GM23248 (cell line): ENCODE measurements at regions not wholly inside any gene's neighbourhood (a gene's known extent, or its start where the extent isn't known, plus 50 kb on each side); places are given as distances from the start of the nearest gene placed in this dataset.

ENCODE experiments used
- DNase-seq: peaks from one replicate; pipeline ENCODE4 v3.0.0-alpha.2; 2015
- H2AFZ ChIP-seq: fragments of 200-600 bp; sonication (generic); 2 replicates; pipeline ENCODE4 v1.6.1; 2016; ENCODE audit warnings: antibody characterized with exemption
- H3F3A ChIP-seq: fragments of 200-600 bp; sonication (generic); 2 replicates; pipeline ENCODE4 v1.6.1; 2016; ENCODE audit warnings: mild to moderate bottlenecking, antibody characterized with exemption, mixed run types; ENCODE audit not compliant: insufficient read depth
- H3K27ac ChIP-seq: fragments of 200-600 bp; sonication (generic); 2 replicates; pipeline ENCODE4 v1.5.1; 2016; ENCODE audit warnings: mild to moderate bottlenecking
- H3K27me3 ChIP-seq: fragments of 200-600 bp; sonication (generic); replicated peaks from 2 replicates; pipeline ENCODE4 v1.6.1; 2016; ENCODE audit warnings: mild to moderate bottlenecking; ENCODE audit not compliant: insufficient read depth
- H3K36me3 ChIP-seq: fragments of 200-600 bp; sonication (generic); 2 replicates; pipeline ENCODE4 v1.6.1; 2016; ENCODE audit warnings: low read depth, mild to moderate bottlenecking
- H3K4me1 ChIP-seq: fragments of 200-600 bp; sonication (generic); 2 replicates; pipeline ENCODE4 v1.6.1; 2016; ENCODE audit warnings: mild to moderate bottlenecking; ENCODE audit not compliant: insufficient read depth
- H3K4me2 ChIP-seq: fragments of 200-600 bp; sonication (generic); one replicate; pipeline ENCODE4 v1.6.1; 2016; ENCODE audit warnings: mild to moderate bottlenecking; ENCODE audit not compliant: unreplicated experiment
- H3K4me3 ChIP-seq: fragments of 200-600 bp; sonication (generic); 2 replicates; pipeline ENCODE4 v1.5.1; 2016; ENCODE audit warnings: mild to moderate bottlenecking
- H3K79me2 ChIP-seq: fragments of 200-600 bp; sonication (generic); 2 replicates; pipeline ENCODE4 v1.6.1; 2016; ENCODE audit warnings: mild to moderate bottlenecking; ENCODE audit not compliant: insufficient read depth
- H3K9ac ChIP-seq: fragments of 200-600 bp; sonication (generic); 2 replicates; pipeline ENCODE4 v1.6.1; 2016; ENCODE audit warnings: mild to moderate bottlenecking
- H3K9me2 ChIP-seq: fragments of 200-600 bp; sonication (generic); 2 replicates; pipeline ENCODE4 v1.6.1; 2016; ENCODE audit warnings: mixed run types, mild to moderate bottlenecking, moderate library complexity; ENCODE audit not compliant: insufficient read depth
- H3K9me3 ChIP-seq: fragments of 200-600 bp; sonication (generic); one replicate; pipeline ENCODE4 v1.6.1; 2017; ENCODE audit warnings: low read depth
- H4K20me1 ChIP-seq: fragments of 200-600 bp; sonication (generic); 2 replicates; pipeline ENCODE4 v1.6.0; 2016; ENCODE audit not compliant: insufficient read depth
- EZH2 ChIP-seq: fragments of 200-600 bp; sonication (generic); IDR thresholded peaks from 2 replicates; pipeline ENCODE4 v1.6.1; 2018; ENCODE audit warnings: antibody characterized with exemption, mild to moderate bottlenecking; ENCODE audit not compliant: insufficient read depth, poor library complexity, severe bottlenecking
- EZH2phosphoT487 ChIP-seq: fragments of 200-600 bp; sonication (generic); IDR thresholded peaks from 2 replicates; pipeline ENCODE4 v1.6.1; 2018; ENCODE audit warnings: antibody characterized with exemption, moderate library complexity, mild to moderate bottlenecking, low read depth; ENCODE audit not compliant: insufficient read depth
- WGBS, 2 experiments: methylation state at CpG; one replicate each; pipeline ENCODE4 v1.1.6; 2015 to 2017; ENCODE audit warnings: low lambda C conversion rate in 2 of 2, low coverage in 1 of 2; ENCODE audit errors: missing lambda C conversion rate in 2 of 2; 5-methylcytosine and 5-hydroxymethylcytosine counted together
- in situ Hi-C: fragments of 300-500 bp; cut with MboI; formaldehyde crosslinking; loops from 2 replicates; pipeline ENCODE4 v1.15.0; 2020

DNA sequence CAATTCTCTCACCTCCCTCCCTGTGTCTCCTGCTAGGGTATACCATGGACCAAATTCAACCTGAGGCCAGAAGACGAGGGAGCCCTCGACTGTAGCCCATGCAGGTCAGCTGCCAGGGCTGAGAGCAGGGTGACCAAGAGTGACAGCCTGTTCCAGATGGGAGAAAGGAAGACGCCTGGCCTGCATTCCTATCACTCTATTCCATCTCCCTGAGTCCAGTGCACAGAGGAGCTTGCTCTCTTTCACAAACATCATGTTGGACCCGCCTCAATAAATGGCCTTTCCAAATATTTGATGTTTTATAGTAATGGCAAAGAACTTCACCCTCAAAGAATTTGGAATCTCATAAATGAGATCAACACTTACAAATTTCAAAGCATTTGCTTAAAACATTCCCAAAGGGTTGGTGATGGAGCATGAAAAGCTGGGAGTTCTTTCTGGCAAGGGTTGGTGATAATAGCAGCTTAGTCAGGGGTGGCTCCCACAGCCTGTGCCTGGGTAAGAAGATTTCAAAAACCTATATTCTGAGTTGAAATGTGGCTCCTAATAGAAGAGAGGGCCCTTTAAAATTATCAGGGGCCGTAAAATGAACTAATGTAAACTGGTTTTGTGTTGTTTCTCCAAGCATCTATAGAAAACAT lies 393.1 kb downstream of the EFNA5 start:
- no peak overlapping the region for H3K4me2 ChIP-seq
- H4K20me1 ChIP-seq = no peaks in the 10 kb centered on the region
- in situ Hi-C loops = no loop called here
- no peak for TF ChIP-seq EZH2phosphoT487
- no peak for TF ChIP-seq EZH2
- no peaks in the 10 kb centered on the region for H3F3A ChIP-seq
- no peaks in the 10 kb centered on the region for H3K79me2 ChIP-seq
- no peaks in the 10 kb centered on the region for H3K9me2 ChIP-seq
- no peaks in the 10 kb centered on the region for H3K36me3 ChIP-seq
- no peak overlapping the region for H3K27ac ChIP-seq
- WGBS, 2 experiments = 12 to 29% methylated on average over 5 of the region's 5 CpGs
- DNase-seq = no peak
- no peak overlapping the region for H3K4me3 ChIP-seq
- H3K9me3 ChIP-seq = no peaks in the 10 kb centered on the region
- H3K9ac ChIP-seq = no peak overlapping the region
- no peak overlapping the region for H2AFZ ChIP-seq
- no peaks in the 10 kb centered on the region for H3K4me1 ChIP-seq
- no peaks in the 10 kb centered on the region; the same call in 1 of the 2 replicates for H3K27me3 ChIP-seq

DNA sequence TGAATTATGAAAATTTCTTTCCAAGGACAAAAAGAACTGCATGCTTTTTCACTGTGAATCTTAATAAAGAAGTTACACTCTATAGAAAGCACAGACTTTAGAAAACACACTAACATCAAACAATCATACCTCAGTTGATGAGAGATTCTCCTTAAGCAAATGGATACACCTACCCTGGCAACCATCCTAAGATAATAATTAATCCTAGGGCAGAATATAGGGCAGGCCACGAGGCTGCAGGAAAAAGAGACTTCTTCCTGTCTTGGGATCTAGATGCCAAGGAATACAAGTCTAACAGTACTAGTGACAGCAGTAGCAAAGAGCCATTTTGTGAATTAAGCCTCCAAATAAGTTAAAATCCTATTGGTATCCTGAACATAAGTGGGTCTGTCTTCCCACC lies 395.4 kb downstream of the EFNA5 start:
- Histone ChIP-seq H3K4me1 (no peaks in the 10 kb centered on the region), H3K9me3 (no peaks in the 10 kb centered on the region), H3K9me2 (no peaks in the 10 kb centered on the region), H3K4me3 (no peak overlapping the region), H3K4me2 (no peak overlapping the region), H3F3A (no peaks in the 10 kb centered on the region), H3K27me3 (no peaks in the 10 kb centered on the region; the same call in 1 of the 2 replicates), H3K27ac (no peak overlapping the region), H2AFZ (no peak overlapping the region), H4K20me1 (no peaks in the 10 kb centered on the region), H3K9ac (no peak overlapping the region), H3K36me3 (no peaks in the 10 kb centered on the region), H3K79me2 (no peaks in the 10 kb centered on the region)
- TF ChIP-seq EZH2phosphoT487 (no peak), EZH2 (no peak)
- WGBS, 2 experiments = 0 to 5% methylated on average over 1 of the region's 1 CpG
- in situ Hi-C loops = no loop called here
- DNase-seq = no peak

DNA sequence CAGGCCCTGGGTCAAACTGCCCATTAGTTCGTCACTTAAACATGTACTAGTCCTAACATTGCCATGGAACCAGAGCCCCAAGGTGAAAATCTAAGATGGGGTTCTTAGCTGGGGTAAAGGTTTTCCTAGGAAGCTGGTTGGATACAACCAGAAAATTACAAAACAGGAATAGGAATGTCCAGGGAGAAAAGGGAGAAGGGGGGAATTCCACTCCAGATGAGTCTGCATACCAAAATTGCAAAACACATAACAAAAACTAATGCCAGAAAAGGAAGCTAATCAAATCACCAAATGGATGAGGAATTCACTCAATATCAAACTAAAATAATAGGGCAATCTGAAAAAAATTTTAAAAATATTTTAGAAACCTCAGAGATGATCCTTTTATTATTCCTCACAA lies 396.2 kb downstream of the EFNA5 start:
- no peaks in the 10 kb centered on the region for H3K4me1 ChIP-seq
- no peaks in the 10 kb centered on the region for H3K79me2 ChIP-seq
- H3K4me2 ChIP-seq = no peak overlapping the region
- no peaks in the 10 kb centered on the region for H3K9me2 ChIP-seq
- no peak for DNase-seq
- H3F3A ChIP-seq = no peaks in the 10 kb centered on the region
- TF ChIP-seq EZH2 (no peak), EZH2phosphoT487 (no peak)
- H3K9ac ChIP-seq = no peak overlapping the region
- H3K36me3 ChIP-seq = no peaks in the 10 kb centered on the region
- in situ Hi-C loops = no loop called here
- H4K20me1 ChIP-seq = no peaks in the 10 kb centered on the region
- H3K9me3 ChIP-seq = no peaks in the 10 kb centered on the region
- 50 to 61% methylated on average over 1 of the region's 1 CpG for WGBS, 2 experiments
- H3K27ac ChIP-seq = no peak overlapping the region
- H3K4me3 ChIP-seq = no peak overlapping the region
- no peak overlapping the region for H2AFZ ChIP-seq
- no peaks in the 10 kb centered on the region; the same call in 1 of the 2 replicates for H3K27me3 ChIP-seq

DNA sequence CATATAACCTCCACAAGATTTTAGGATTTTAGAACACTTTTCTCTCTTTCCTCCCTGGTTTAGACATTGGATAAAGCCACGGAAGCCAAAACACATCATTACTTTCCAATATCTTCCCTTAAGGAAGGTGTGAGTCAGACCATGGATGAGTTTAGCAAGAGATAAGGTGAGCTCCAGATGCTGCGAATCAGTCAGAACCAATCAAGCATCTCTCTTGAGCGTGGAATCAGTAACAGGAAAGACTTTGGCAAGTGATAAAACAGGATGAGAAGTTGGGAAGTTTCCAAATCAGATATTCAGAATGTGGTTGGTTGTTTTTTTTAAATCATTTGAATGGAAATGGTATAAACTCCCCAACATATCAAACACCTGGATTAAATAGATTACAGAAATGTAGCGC lies 397.8 kb downstream of the EFNA5 start:
- H3K79me2 ChIP-seq = no peaks in the 10 kb centered on the region
- no peak overlapping the region for H3K9ac ChIP-seq
- TF ChIP-seq EZH2 (no peak), EZH2phosphoT487 (no peak)
- no peaks in the 10 kb centered on the region for H3K4me1 ChIP-seq
- no peaks in the 10 kb centered on the region for H3K36me3 ChIP-seq
- H3F3A ChIP-seq = no peaks in the 10 kb centered on the region
- H3K9me3 ChIP-seq = no peaks in the 10 kb centered on the region
- in situ Hi-C loops = no loop called here
- no peaks in the 10 kb centered on the region; the same call in 1 of the 2 replicates for H3K27me3 ChIP-seq
- WGBS, 2 experiments = 74 to 86% methylated on average over 4 of the region's 4 CpGs
- no peak overlapping the region for H3K27ac ChIP-seq
- H2AFZ ChIP-seq = no peak overlapping the region
- no peaks in the 10 kb centered on the region for H3K9me2 ChIP-seq
- no peaks in the 10 kb centered on the region for H4K20me1 ChIP-seq
- no peak for DNase-seq
- H3K4me2 ChIP-seq = no peak overlapping the region
- H3K4me3 ChIP-seq = no peak overlapping the region
